ENCODE measurements at regions not wholly inside any gene's neighbourhood (a gene's known extent, or its start where the extent isn't known, plus 50 kb on each side); places are given as distances from the start of the nearest gene placed in this dataset.
"Not testable (repeated sequence)": the region's sequence is repeated elsewhere in the genome, so short reads cannot be mapped to it uniquely, and the experiment has no call there.

- TF ChIP-seq EZH2phosphoT487 (IDR thresholded peaks at IDR 0.05; ENCODE audit: borderline replicate concordance) (no peak), CTCF (conservative IDR thresholded peaks at IDR 0.05; ENCODE audit: low read length) (no peak)
- no peaks in the 10 kb centered on the region for H4K20me1 ChIP-seq (ENCODE audit: insufficient read depth, low read length, poor library complexity, severe bottlenecking)
- no peaks in the 10 kb centered on the region for H3F3A ChIP-seq (ENCODE audit: low read depth)
- no peaks in the 10 kb centered on the region for H3K79me2 ChIP-seq (ENCODE audit: insufficient read depth, low read length)
- H3K4me1 ChIP-seq (ENCODE audit: insufficient read depth, low read length, poor library complexity, severe bottlenecking): no peaks in the 10 kb centered on the region
- no peaks in the 10 kb centered on the region; the same call in 1 of the 2 replicates for H3K9me3 ChIP-seq (ENCODE audit: insufficient read depth, low read depth, low read length)
- H3K27me3 ChIP-seq (ENCODE audit: insufficient read depth, low read length, poor library complexity, severe bottlenecking): no peaks in the 10 kb centered on the region
- no peak overlapping the region for H3K4me2 ChIP-seq (ENCODE audit: low read depth, low read length, poor library complexity, severe bottlenecking)
- H3K4me3 ChIP-seq (ENCODE audit: low read length, poor library complexity, severe bottlenecking): no peak overlapping the region
- no peak overlapping the region for H2AFZ ChIP-seq (ENCODE audit: low read length)
- H3K9ac ChIP-seq (ENCODE audit: low read depth, low read length, poor library complexity, severe bottlenecking): no peak overlapping the region
- no peaks in the 10 kb centered on the region for H3K9me2 ChIP-seq (replicated peaks; ENCODE audit: low read depth, low read length)
- H3K36me3 ChIP-seq (ENCODE audit: insufficient read depth, low read length): no peaks in the 10 kb centered on the region
Measured at GRCh38 chr9:135179976-135180375, 92.5 kb downstream of the OLFM1 start.

- Histone ChIP-seq H3K27me3 (ENCODE audit: insufficient read depth, low read length, poor library complexity, severe bottlenecking) (no peaks in the 10 kb centered on the region), H3F3A (ENCODE audit: low read depth) (no peaks in the 10 kb centered on the region), H4K20me1 (ENCODE audit: insufficient read depth, low read length, poor library complexity, severe bottlenecking) (no peaks in the 10 kb centered on the region), H2AFZ (ENCODE audit: low read length) (no peak overlapping the region), H3K36me3 (ENCODE audit: insufficient read depth, low read length) (no peaks in the 10 kb centered on the region), H3K9ac (ENCODE audit: low read depth, low read length, poor library complexity, severe bottlenecking) (no peak overlapping the region), H3K9me3 (ENCODE audit: insufficient read depth, low read depth, low read length) (no peaks in the 10 kb centered on the region; the same call in 1 of the 2 replicates), H3K9me2 (replicated peaks; ENCODE audit: low read depth, low read length) (no peaks in the 10 kb centered on the region), H3K4me3 (ENCODE audit: low read length, poor library complexity, severe bottlenecking) (no peak overlapping the region), H3K4me1 (ENCODE audit: insufficient read depth, low read length, poor library complexity, severe bottlenecking) (no peaks in the 10 kb centered on the region), H3K4me2 (ENCODE audit: low read depth, low read length, poor library complexity, severe bottlenecking) (no peak overlapping the region), H3K79me2 (ENCODE audit: insufficient read depth, low read length) (no peaks in the 10 kb centered on the region)
- TF ChIP-seq EZH2phosphoT487 (IDR thresholded peaks at IDR 0.05; ENCODE audit: borderline replicate concordance) (no peak), CTCF (conservative IDR thresholded peaks at IDR 0.05; ENCODE audit: low read length) (no peak)
Measured at GRCh38 chr9:135180586-135180985, 93.1 kb downstream of the OLFM1 start.

GRCh38 chr9:135181336-135181735 lies 93.9 kb downstream of the OLFM1 start:
- Histone ChIP-seq H3K9me3 (ENCODE audit: insufficient read depth, low read depth, low read length) (no peaks in the 10 kb centered on the region; the same call in 1 of the 2 replicates), H3K4me3 (ENCODE audit: low read length, poor library complexity, severe bottlenecking) (no peak overlapping the region), H3K9me2 (replicated peaks; ENCODE audit: low read depth, low read length) (no peaks in the 10 kb centered on the region), H2AFZ (ENCODE audit: low read length) (no peak overlapping the region), H4K20me1 (ENCODE audit: insufficient read depth, low read length, poor library complexity, severe bottlenecking) (no peaks in the 10 kb centered on the region), H3K4me1 (ENCODE audit: insufficient read depth, low read length, poor library complexity, severe bottlenecking) (no peaks in the 10 kb centered on the region), H3K79me2 (ENCODE audit: insufficient read depth, low read length) (no peaks in the 10 kb centered on the region), H3K27me3 (ENCODE audit: insufficient read depth, low read length, poor library complexity, severe bottlenecking) (no peaks in the 10 kb centered on the region), H3K9ac (ENCODE audit: low read depth, low read length, poor library complexity, severe bottlenecking) (no peak overlapping the region), H3K4me2 (ENCODE audit: low read depth, low read length, poor library complexity, severe bottlenecking) (no peak overlapping the region), H3K36me3 (ENCODE audit: insufficient read depth, low read length) (no peaks in the 10 kb centered on the region), H3F3A (ENCODE audit: low read depth) (no peaks in the 10 kb centered on the region)
- TF ChIP-seq CTCF (conservative IDR thresholded peaks at IDR 0.05; ENCODE audit: low read length): no peak
- TF ChIP-seq EZH2phosphoT487 (IDR thresholded peaks at IDR 0.05; ENCODE audit: borderline replicate concordance): no peak

- H3K79me2 ChIP-seq (ENCODE audit: insufficient read depth, low read length); H3K27me3 ChIP-seq (ENCODE audit: insufficient read depth, low read length, poor library complexity, severe bottlenecking); H3K9me2 ChIP-seq (replicated peaks; ENCODE audit: low read depth, low read length); H4K20me1 ChIP-seq (ENCODE audit: insufficient read depth, low read length, poor library complexity, severe bottlenecking); H3F3A ChIP-seq (ENCODE audit: low read depth); H3K4me3 ChIP-seq (ENCODE audit: low read length, poor library complexity, severe bottlenecking); H3K4me1 ChIP-seq (ENCODE audit: insufficient read depth, low read length, poor library complexity, severe bottlenecking); H2AFZ ChIP-seq (ENCODE audit: low read length); H3K4me2 ChIP-seq (ENCODE audit: low read depth, low read length, poor library complexity, severe bottlenecking); H3K36me3 ChIP-seq (ENCODE audit: insufficient read depth, low read length); H3K9me3 ChIP-seq (ENCODE audit: insufficient read depth, low read depth, low read length); H3K9ac ChIP-seq (ENCODE audit: low read depth, low read length, poor library complexity, severe bottlenecking): not testable (repeated sequence)
Measured at GRCh38 chr9:135181841-135182240, 94.4 kb downstream of the OLFM1 start.

Measured in Loucy (cell line).